ENCODE measurements at regions not wholly inside any gene's neighbourhood (a gene's known extent, or its start where the extent isn't known, plus 50 kb on each side); places are given as distances from the start of the nearest gene placed in this dataset.
A peak's percentile ranks its signal among the peaks of the same experiment; 100 is the strongest.

GRCh38 chr15:69979783-69980182, 117.9 kb downstream of the TLE3 start:
- TF ChIP-seq, protein P1, sequence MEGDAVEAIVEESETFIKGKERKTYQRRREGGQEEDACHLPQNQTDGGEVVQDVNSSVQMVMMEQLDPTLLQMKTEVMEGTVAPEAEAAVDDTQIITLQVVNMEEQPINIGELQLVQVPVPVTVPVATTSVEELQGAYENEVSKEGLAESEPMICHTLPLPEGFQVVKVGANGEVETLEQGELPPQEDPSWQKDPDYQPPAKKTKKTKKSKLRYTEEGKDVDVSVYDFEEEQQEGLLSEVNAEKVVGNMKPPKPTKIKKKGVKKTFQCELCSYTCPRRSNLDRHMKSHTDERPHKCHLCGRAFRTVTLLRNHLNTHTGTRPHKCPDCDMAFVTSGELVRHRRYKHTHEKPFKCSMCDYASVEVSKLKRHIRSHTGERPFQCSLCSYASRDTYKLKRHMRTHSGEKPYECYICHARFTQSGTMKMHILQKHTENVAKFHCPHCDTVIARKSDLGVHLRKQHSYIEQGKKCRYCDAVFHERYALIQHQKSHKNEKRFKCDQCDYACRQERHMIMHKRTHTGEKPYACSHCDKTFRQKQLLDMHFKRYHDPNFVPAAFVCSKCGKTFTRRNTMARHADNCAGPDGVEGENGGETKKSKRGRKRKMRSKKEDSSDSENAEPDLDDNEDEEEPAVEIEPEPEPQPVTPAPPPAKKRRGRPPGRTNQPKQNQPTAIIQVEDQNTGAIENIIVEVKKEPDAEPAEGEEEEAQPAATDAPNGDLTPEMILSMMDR (conservative IDR thresholded peaks at IDR 0.05; ENCODE audit: control insufficient read depth, insufficient read depth, low read depth, low read length) = no peak
- no peak for DNase-seq (ENCODE audit: low read depth)
- no peak overlapping the region for H3K4me3 ChIP-seq (ENCODE audit: control insufficient read depth, low read depth, low read length)

DNA sequence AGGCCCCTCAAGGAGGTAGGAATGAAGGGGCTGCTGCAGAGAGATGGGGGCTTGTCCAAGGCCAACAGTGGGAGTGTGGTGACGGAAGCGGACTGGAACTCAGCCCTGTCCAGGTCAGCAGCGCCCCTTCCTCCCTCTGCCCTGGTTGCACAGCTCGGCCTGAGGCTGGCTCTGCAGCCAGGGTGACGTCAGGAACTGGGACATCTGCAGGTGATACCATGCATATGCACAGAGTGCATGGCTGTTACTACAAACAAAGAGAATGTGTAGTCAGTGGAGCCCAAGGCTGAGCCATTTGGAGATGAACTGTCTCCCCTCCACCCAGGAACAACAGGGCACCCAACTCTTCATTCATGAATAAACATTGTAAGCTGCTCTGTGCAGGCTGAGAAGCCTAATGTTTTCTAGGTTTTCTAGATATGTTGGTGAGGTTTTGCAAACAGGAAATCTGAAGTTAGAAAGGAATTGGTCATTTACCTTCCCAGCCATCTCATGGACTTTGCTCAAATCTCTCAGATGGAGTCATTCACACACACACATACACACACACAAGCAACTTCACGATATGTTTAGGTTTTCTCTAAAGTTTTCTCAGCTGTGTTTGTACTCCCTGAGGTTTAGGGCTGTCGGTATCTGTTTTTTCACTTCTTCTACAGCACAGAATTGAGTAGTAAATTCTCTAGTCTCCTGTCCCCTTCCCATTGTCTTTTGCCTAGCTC, 117.2 kb downstream of the TLE3 start:
- no peak for DNase-seq (ENCODE audit: low read depth)
- no peak overlapping the region for H3K4me3 ChIP-seq (ENCODE audit: control insufficient read depth, low read depth, low read length)
- TF ChIP-seq, protein P1 (conservative IDR thresholded peaks at IDR 0.05; ENCODE audit: control insufficient read depth, insufficient read depth, low read depth, low read length) = no peak

- no peak overlapping the region for H3K4me3 ChIP-seq (ENCODE audit: control insufficient read depth, low read depth, low read length)
- no peak for DNase-seq (ENCODE audit: low read depth)
- TF ChIP-seq, protein P1 (conservative IDR thresholded peaks at IDR 0.05; ENCODE audit: control insufficient read depth, insufficient read depth, low read depth, low read length) = no peak
Measured at GRCh38 chr15:69982037-69982436, 115.7 kb downstream of the TLE3 start.

- DNase-seq (ENCODE audit: low read depth) = peak; percentile 4
- TF ChIP-seq, protein P1 (conservative IDR thresholded peaks at IDR 0.05; ENCODE audit: control insufficient read depth, insufficient read depth, low read depth, low read length) = no peak
- H3K4me3 ChIP-seq (ENCODE audit: control insufficient read depth, low read depth, low read length) = no peak overlapping the region
Measured at GRCh38 chr15:69983696-69984265, 113.9 kb downstream of the TLE3 start.

DNA sequence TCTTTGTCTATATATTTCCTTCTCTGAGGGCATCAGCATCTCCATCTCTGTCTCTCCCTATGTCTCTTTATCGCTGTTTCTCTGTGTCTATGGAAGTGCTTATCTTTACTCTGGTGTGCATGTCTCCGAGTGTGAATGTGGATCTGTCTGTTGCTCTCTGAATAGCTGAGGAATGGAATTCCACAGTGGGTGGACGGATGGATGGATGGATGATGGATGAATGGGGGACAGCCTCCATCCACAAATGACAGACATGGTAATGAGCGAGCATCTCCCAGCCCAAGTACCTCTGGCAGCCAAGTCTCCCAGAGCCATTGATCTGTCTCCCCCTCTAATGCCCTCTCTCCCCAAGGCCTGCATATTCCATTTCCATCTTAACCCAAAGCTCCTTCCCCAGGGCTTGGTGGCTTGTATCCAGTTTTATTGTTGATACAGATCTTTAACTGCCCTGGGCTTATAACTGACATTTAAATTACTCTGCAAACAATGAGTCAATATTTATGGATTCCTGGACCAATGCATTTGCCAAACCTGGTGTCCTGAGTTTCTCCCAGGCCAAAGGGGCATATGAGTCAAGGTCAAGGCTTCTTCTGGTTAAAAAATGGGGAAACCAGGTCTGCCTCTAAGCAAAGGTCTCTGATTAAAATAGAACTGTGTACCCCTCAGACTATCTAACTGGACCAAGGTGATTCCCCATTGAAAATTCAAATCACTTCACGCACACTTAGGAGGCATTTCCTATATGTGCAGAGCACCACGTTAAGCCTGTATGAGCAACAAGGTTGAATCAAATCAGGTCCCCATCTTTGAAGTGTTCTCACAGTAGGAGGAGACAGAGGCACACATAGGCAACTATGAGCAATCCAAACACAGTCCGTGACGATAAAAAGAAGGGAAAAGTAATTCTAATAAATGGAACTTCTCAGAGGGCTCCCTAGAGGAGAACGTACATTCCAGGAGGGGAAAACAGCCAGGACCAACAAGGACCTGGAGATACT, 109.9 kb downstream of the TLE3 start:
- DNase-seq (ENCODE audit: low read depth) = no peak
- H3K4me3 ChIP-seq (ENCODE audit: control insufficient read depth, low read depth, low read length) = no peak overlapping the region
- TF ChIP-seq, protein P1 (conservative IDR thresholded peaks at IDR 0.05; ENCODE audit: control insufficient read depth, insufficient read depth, low read depth, low read length) = no peak

GRCh38 chr15:69988541-69989225, 109.0 kb downstream of the TLE3 start:
- DNase-seq (ENCODE audit: low read depth) = no peak
- TF ChIP-seq, protein P1 (conservative IDR thresholded peaks at IDR 0.05; ENCODE audit: control insufficient read depth, insufficient read depth, low read depth, low read length) = no peak
- H3K4me3 ChIP-seq (ENCODE audit: control insufficient read depth, low read depth, low read length) = no peak overlapping the region

Data from fibroblast of mammary gland (primary cell).